C4-2B (cell line): ENCODE measurements at regions not wholly inside any gene's neighbourhood (a gene's known extent, or its start where the extent isn't known, plus 50 kb on each side); places are given as distances from the start of the nearest gene placed in this dataset.
"Not testable (repeated sequence)": the region's sequence is repeated elsewhere in the genome, so short reads cannot be mapped to it uniquely, and the experiment has no call there.

Source experiments
- H3K27ac ChIP-seq: fragments of 450-650 bp; 2 replicates; pipeline ENCODE4 v1.5.1; 2017

DNA sequence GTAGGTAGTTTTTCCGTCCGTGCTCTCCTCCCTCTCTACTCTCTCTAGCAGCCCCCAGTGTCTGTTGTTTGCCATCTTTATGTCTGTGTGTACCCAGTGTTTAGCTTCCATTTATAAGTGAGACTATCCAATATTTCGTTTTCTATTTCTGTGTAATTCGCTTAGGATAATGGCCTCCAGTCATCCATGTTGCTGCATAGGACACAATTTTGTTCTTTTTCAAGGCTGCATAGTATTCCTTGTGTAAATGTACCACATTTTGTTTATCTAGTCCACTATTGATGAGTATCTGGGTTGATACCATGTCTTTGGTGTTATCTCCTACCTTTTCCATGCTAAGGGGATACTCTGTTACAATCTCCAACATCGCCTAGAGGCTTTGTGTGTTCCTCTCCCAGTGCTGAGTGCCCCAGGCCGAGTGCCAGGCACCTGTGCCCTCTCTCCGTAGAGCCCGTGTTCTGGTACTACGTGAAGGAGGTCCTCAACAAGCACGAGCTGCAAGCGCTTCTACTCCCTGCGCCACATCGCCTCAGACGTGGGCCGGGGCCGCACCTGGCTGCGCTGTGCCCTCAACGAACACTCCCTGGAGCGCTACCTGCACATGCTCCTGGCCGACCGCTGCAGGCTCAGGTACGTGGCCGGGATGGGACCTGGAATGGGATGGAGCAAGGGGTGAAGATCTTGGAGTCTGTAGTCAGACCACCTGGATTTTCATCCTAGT is 51.0 kb downstream of the NPIPB11 start:
- not testable (repeated sequence) for H3K27ac ChIP-seq

- not testable (repeated sequence) for H3K27ac ChIP-seq
These were observed 52.1 kb downstream of the NPIPB11 start for GRCh38 chr16:29354449-29354848.

DNA sequence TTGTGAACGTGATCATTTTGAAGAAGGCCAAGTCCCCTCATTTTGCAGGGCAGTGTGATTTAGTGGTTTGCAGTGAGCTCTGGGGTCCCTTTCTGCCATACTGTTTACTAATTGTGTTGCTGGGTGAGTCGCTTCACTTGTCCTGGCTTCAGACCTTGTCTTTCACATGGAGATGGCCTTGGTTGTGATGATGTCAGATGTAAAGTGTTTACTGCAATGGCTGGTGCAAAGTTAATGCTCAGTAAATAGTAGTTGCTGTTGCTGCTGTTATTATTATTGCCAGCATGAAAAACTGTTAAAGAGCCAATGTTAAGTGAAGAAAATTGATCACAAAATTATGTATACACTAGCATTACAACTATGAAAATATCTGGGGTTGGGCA is 53.9 kb downstream of the NPIPB11 start:
- H3K27ac ChIP-seq: not testable (repeated sequence)

DNA sequence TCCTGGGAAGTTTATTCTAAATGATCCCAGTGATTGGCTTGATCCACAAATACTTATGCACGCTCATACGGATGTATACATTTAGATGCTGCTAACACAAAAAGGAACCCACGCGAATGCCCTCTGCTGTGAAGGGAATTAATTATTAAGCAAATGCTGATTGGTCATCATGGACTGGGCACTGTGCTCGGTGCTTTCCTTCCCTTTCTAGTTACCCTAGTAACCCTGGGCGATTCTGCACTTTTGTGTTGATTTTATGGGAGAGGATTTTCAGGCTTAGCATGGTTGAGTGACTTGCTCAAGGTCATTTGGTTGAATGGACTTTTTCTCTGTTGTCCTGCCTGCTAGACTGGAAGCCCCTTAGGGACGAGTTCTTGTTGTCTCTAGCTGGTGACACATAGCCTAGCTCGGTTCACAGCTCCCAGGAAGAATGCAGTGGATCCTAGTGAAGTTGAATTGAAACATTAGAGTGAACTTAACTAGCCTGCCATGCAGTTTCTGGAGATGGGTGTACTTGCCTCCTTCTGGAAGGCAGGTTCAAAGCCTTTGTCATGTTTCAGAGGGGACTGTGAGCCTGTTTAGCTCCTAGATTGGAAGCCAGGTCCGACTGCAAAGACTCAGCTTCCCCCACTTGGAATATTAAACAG is 54.4 kb downstream of the NPIPB11 start:
- H3K27ac ChIP-seq: not testable (repeated sequence)

DNA sequence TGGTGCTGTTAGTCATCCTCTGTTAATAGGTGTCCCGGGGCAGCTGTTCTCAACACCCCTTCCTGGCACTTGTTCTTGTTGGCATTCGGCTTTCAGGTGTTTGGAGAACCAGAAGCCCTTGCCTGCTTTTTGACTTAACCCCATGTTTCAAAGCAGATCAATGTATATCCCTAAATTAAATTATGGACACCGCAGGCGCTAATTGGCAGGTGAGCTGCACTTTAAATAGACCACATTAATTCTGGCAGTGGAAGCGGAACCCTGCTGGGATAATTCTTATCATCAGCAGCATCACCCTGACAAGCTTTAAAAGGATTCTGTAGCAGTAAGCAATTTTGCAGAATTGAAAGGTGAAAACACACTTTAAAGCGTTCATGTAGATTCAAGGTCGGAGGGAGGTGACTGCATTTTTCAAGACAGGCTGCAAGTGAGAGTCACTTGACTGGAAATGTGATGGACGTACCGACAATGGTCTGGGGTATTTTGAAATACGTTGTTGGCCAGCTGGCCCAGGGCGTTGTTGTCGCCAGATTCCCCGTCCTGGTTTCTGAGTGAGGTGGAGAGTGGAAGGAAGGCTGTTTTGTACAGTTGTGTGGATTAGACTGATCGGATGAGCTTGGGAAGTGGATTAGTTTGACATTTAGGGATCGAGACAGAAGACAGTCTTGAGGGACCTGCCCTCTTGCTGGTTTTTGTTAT is 55.1 kb downstream of the NPIPB11 start:
- not testable (repeated sequence) for H3K27ac ChIP-seq

DNA sequence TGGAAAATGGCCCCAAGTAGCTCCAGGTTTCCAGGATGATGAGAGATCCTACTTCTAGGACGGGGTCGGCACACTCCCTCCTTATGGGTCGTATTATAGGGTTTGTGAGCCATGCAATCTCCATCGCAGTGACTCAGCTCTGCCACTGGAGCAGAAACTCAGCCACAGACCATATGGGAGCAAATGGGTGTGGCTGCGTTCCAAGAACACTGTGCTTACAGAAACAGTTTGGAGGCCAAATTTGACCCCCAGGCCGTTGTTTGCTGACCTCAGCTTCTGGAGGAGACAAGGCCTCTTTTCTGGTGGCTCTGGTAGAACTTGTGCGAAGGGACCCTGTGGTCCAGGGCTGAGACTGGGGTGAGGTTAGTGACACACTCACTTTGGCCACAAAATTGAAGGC is 56.5 kb downstream of the NPIPB11 start:
- not testable (repeated sequence) for H3K27ac ChIP-seq

DNA sequence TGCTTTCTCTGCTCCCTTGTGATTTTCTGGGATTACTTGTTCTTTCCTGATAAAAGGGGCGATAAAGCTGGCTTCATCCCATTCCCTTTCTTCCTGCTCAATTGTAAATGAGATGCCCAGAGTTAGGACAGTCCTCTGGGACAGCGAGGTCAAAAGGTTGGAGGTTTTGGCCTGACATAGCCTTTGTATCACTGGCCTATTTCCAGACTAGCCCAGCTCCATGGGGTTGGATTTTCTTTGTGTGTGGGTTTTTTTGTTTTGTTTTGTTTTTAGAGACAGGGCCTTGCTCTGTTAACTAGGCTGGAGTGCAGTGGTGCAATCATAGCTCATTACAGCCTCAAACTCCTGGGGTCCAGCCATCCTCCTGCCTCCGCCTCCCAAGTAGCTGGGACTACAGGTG is 57.8 kb downstream of the NPIPB11 start:
- not testable (repeated sequence) for H3K27ac ChIP-seq

GRCh38 chr16:29348123-29348690 is 58.3 kb downstream of the NPIPB11 start:
- H3K27ac ChIP-seq: not testable (repeated sequence)

DNA sequence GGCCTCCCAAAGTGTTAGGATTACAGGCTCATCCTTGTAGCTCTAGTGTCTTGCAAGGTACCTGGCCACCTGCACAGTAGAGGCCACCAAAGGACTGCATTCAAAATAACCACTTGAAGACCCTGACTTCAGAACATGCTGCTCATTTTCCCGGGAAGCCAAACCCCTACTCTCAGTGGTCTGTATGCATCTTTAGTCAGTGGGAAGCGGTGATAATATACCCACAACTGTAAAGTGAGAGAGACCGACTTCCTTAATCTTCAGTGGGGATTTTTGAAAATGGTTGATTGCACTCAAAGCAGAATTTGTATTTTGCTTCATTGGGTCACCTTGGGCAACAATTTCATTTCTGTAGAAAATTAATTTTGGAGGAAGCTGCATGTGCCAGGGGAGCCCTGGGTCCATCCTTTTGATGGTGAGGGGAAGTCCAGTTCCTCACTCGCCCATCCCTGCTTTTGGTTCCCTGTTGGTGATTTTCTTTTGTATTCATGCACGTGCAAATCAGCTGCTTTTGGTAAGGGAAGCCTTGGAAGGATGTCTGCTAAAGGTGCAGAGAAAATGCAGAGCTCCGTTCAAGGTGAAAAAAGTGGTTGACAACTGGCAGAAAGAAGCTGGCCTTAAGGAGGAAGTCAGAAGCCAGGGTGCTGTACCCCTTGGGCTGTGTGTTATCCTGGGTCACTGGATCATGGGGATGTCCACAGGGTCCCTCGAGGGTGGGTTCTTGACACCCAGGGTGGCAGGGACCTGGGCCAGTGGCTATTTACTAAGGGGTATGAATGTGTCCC is 59.5 kb downstream of the NPIPB11 start:
- not testable (repeated sequence) for H3K27ac ChIP-seq

DNA sequence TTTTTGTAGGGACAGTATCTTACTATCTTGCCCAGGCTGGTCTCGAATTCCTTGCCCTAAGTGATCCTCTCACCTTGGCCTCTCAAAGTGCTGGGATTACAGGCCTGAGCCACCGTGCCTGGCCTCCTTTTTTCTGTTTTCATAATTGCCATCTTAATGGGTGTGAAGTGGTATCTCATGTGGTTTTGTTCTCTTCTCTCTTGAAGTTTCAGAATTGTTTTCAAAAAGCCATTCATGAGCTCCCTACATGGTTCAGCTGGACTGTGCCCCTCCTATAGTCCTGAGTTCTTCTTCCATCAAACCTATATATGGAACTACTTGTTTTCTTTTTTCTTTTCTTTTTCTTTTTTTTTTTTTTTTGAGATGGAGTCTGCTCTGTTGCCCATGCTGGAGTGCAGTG is 60.3 kb downstream of the NPIPB11 start:
- not testable (repeated sequence) for H3K27ac ChIP-seq

DNA sequence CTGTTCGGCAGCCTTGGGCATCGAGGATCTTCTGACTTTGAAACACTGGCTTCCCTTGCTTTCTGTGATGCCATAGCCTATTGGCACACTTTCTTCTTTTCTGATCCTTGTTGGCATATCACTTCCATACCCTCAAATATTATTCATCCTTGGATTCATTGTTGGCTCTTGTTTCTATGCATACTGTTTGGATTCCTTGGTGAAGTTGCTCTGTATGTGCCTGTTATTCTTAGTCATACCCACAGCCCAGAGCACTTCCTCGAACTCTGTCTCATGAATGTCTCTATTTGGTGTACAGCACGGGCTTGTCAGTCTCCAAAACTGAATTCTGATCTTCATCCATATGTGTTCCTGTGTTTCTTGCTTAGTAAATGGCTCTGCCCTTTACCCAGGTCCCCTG is 63.6 kb downstream of the NPIPB11 start:
- not testable (repeated sequence) for H3K27ac ChIP-seq

DNA sequence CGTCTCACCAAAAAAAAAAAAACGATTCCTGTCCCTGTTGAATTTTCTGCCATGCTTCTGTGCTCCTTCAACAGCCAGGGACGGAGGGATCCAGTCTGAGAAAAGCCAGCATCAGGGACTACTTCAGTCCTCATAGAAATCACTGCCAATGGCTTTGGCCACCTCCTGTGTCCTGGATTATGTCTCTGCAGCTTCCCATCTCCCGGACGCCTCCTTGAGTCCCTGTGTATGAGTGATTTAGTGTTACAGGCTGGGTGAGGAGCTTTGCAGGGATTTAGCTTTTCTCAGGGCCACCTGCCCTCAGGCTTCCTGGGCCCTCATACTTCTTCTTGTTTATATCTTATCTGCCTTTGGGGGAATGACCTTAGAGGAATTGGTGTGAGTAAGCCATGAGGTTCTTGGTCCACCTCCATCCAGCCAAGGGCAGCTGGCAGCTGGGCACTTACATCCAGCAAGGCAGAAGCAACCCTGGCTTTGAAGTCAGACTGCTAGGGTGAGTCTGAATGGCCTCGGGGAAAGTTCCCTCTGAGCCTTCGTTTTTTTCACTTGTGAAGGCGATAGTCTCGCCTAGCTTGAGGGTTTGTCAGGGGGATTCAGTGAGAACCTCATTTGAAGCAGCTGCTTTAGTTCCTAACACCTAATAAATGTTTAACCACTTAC is 65.6 kb downstream of the NPIPB11 start:
- H3K27ac ChIP-seq: not testable (repeated sequence)

DNA sequence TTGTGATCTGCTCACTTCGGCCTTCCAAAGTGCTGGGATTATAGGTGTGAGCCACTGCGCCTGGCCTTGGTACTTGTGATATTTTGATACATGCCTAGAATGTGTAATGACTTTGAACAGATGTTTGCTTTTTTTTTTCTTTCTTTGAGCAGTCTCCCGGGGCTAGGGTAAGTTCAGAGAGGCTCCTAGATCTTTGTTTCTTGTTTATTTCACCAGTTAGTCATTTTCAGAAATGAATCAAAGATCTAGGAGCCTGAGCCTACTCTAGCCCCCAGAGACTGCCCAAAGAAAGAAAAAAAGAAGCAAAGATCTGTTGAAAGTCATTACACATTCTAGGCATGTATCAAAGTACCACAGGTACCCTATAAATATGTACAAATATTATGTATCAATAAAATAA is 66.3 kb downstream of the NPIPB11 start:
- not testable (repeated sequence) for H3K27ac ChIP-seq

DNA sequence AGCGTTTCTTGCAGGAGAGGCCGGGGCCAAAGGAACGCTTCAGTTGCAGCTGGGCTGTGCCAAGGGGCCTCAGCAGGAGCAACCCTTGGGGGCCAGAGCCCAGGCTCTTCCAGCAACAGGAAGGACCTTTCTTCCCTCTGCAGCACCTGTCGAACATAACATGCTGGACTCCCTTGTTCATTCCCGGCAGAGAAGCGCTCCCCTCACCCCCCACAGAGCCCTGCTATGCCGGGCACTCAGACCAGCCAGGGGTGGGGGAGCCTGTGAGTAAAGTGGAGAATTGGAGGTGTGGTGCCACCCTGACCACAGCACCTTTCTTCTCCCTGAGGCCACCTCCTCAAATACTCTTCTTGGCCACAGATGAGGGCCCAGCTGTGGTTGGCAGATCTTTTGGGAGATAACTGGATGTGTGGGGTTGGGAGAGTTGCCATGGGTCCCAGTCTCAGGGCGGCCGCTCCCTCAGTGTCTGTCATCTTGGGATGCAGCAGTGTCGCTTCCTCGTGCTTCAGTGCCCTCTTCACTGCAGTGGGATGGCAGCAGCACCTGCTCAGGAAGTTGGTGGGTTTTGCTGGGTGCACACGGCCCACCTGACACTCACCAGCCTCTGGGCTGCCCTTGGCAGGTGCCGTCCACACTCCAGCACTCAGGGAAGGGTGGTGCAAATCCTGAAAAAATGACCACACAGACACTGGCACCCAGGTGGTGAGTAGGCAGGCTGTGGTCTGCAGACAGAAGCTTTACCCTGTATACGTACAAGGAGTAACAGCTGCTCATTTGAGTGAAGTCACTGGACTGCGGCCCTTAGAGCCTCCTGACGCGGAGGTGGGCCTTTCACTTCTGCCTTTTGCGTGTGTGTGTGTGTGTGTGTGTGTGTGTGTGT is 67.5 kb downstream of the NPIPB11 start:
- H3K27ac ChIP-seq: not testable (repeated sequence)

DNA sequence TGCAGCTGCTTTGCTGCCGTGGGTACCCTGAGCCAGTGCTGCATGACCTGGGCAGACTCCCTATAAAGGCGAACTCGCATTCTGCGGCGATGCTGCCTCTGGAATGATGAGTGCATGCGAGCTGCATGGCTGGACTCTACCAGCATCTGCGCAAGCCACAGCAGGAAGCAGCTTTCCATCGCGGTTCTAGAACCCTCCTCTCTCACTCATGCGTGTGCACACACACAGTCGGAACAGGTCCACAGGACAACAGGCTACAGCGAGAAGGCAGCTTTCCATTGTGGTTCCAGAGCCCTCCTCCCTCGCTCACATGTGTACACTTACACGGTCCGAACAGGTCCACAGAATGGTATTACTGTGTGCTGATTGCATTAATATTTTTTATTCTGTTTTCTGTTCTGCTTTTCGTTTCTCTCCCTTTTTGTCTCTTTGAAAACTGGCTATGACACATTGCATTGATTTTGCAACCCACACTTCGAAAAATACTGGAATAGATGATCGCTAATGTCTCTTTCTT is 69.1 kb downstream of the NPIPB11 start:
- not testable (repeated sequence) for H3K27ac ChIP-seq

DNA sequence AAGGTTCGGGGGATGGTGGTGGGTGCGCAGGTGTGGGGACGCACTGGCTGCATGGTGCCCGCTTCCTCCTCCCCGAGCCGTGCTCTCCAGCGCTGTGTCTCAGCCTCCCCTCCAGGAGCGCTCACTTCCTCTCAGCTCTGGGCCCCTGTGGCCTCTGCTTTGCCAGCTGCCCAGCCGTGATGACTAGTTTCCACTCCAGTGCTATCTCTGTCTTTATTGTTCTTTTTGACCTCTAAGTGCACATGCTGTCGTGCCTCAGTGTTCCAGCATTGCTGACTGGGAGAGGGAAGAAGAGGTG is 71.0 kb downstream of the NPIPB11 start:
- not testable (repeated sequence) for H3K27ac ChIP-seq

- H3K27ac ChIP-seq: not testable (repeated sequence)
These were observed 71.5 kb downstream of the NPIPB11 start for GRCh38 chr16:29334776-29335548.

GRCh38 chr16:29333492-29334097 is 72.9 kb downstream of the NPIPB11 start:
- not testable (repeated sequence) for H3K27ac ChIP-seq

DNA sequence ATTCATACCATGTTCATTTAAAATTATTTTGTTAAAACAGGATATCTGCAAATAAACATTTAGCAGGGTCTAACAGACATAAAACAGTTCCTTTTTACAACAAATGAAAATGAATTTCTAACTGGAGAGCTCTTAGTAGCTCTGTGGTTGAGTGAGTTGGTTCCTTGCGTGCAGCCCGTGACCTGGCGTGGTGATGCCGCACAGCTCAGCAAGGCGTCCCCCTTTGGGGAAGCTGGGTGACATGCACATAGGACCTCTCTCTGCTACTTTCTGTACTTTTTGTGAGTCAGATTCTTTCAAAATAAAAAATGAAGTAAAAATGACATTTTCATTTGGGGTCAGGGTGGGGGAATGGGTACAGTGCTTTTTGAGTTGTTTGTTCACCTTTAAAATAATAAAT is 75.9 kb downstream of the NPIPB11 start:
- not testable (repeated sequence) for H3K27ac ChIP-seq
